H1 (cell line): ENCODE measurements at regions not wholly inside any gene's neighbourhood (a gene's known extent, or its start where the extent isn't known, plus 50 kb on each side); places are given as distances from the start of the nearest gene placed in this dataset.

Source experiments
- CTCF ChIA-PET: fragments of 300-600 bp; sonication (Branson Sonifier 250); formaldehyde crosslinking; loops from one replicate; lab custom pipeline; 2021; ENCODE audit not compliant: partially characterized antibody; lab: Charles Lee
- POLR2A ChIA-PET: fragments of 300-600 bp; sonication (Branson Sonifier 250); formaldehyde crosslinking; loops from one replicate; lab custom pipeline; 2021; ENCODE audit warnings: inconsistent platforms; ENCODE audit not compliant: partially characterized antibody; lab: Charles Lee
- DNase-seq, 2 experiments: peaks; one replicate each; pipeline versions ENCODE4 v3.0.0 to v3.0.0-alpha.2; 2010 to 2022; ENCODE audit warnings: low spot score in 2 of 2, low read depth in 1 of 2, mixed read lengths in 1 of 2
- FAIRE-seq: peaks from 2 replicates; lab custom pipeline; 2011; peaks lifted over from hg19 to GRCh38; lab: Jason Lieb, UNC
- H2AFZ ChIP-seq: 2 replicates; pipeline ENCODE4 v1.8.1; 2012; ENCODE audit warnings: low read length, inconsistent platforms
- H2AK5ac ChIP-seq: 2 replicates; pipeline ENCODE4 v1.6.1; 2013; ENCODE audit warnings: low read depth, low read length
- H2BK120ac ChIP-seq: replicated peaks from 2 replicates; pipeline ENCODE3; 2013; ENCODE audit warnings: low read depth, low read length, inconsistent platforms
- H2BK12ac ChIP-seq: 2 replicates; pipeline ENCODE4 v1.6.1; 2013; ENCODE audit warnings: low read depth, low read length
- H2BK15ac ChIP-seq: 2 replicates; pipeline ENCODE4 v1.6.1; 2013; ENCODE audit warnings: low read length
- H2BK20ac ChIP-seq: 2 replicates; pipeline ENCODE4 v1.6.1; 2013; ENCODE audit warnings: low read length
- H2BK5ac ChIP-seq: 2 replicates; pipeline ENCODE4 v1.6.1; 2013; ENCODE audit warnings: low read depth, low read length
- H3K14ac ChIP-seq: 2 replicates; pipeline ENCODE4 v1.6.1; 2013; ENCODE audit warnings: inconsistent platforms; ENCODE audit not compliant: insufficient read length
- H3K18ac ChIP-seq: 2 replicates; pipeline ENCODE4 v1.6.1; 2013; ENCODE audit warnings: low read length; ENCODE audit errors: extremely low read depth
- H3K23ac ChIP-seq: 2 replicates; pipeline ENCODE4 v1.6.1; 2013; ENCODE audit warnings: inconsistent platforms; ENCODE audit not compliant: insufficient read length
- H3K23me2 ChIP-seq: 2 replicates; pipeline ENCODE4 v1.6.1; 2013; ENCODE audit warnings: low read depth, low read length
- H3K27ac ChIP-seq: 2 replicates; pipeline ENCODE4 v1.6.1; 2011; ENCODE audit warnings: low read depth, low read length, inconsistent platforms
- H3K27me3 ChIP-seq, 4 experiments: replicated peaks in 1 of 4; 1 replicate in 1 of 4; 2 replicates in 3 of 4; pipeline versions ENCODE4 v1.6.1 to v1.8.1; 2011 to 2013; ENCODE audit warnings: low read length in 3 of 4, mild to moderate bottlenecking in 3 of 4, inconsistent platforms in 2 of 4, mixed read lengths in 2 of 4, moderate library complexity in 1 of 4; ENCODE audit not compliant: control insufficient read depth in 3 of 4, insufficient read depth in 3 of 4; ENCODE audit errors: extremely low read depth in 1 of 4
- H3K36me3 ChIP-seq, 4 experiments: 2 replicates each; pipeline versions ENCODE4 v1.6.1 to v1.8.1; 2011 to 2013; ENCODE audit warnings: mild to moderate bottlenecking in 4 of 4, low read length in 3 of 4, moderate library complexity in 2 of 4, control low read depth in 1 of 4, inconsistent platforms in 1 of 4; ENCODE audit not compliant: insufficient read depth in 4 of 4, control insufficient read depth in 2 of 4
- H3K4ac ChIP-seq: replicated peaks from 2 replicates; pipeline ENCODE3; 2013; ENCODE audit warnings: low read length, low read depth, mixed read lengths, inconsistent platforms; ENCODE audit not compliant: insufficient read length
- H3K4me1 ChIP-seq, 4 experiments: replicated peaks in 1 of 4; 1 replicate in 1 of 4; 2 replicates in 3 of 4; pipeline versions ENCODE4 v1.6.1 to v1.8.1; 2011 to 2013; ENCODE audit warnings: low read length in 3 of 4, inconsistent platforms in 2 of 4, mixed read lengths in 1 of 4; ENCODE audit not compliant: insufficient read depth in 4 of 4, control insufficient read depth in 3 of 4
- H3K4me2 ChIP-seq, 2 experiments: 2 replicates each; pipeline versions ENCODE4 v1.6.1 to v1.8.1; 2011 to 2013; ENCODE audit warnings: low read depth in 2 of 2, low read length in 2 of 2, control low read depth in 1 of 2, inconsistent platforms in 1 of 2, mild to moderate bottlenecking in 1 of 2; ENCODE audit not compliant: insufficient read depth in 1 of 2
- H3K4me3 ChIP-seq, 4 experiments: fragments of 200-600, 300-600 bp in 1 of 4; sonication (generic), shearing (Covaris generic), sonication (Bioruptor Twin) in 1 of 4; 2 replicates each; pipeline versions ENCODE4 v1.5.1 to v1.8.1; 2011 to 2016; ENCODE audit warnings: low read length in 4 of 4, low read depth in 3 of 4, control low read depth in 2 of 4, inconsistent platforms in 2 of 4, mild to moderate bottlenecking in 2 of 4, mixed read lengths in 1 of 4, moderate library complexity in 1 of 4; ENCODE audit not compliant: insufficient read depth in 2 of 4; ENCODE audit errors: extremely low read depth in 1 of 4
- H3K56ac ChIP-seq: replicated peaks from 2 replicates; pipeline ENCODE3; 2013; ENCODE audit warnings: low read depth, mild to moderate bottlenecking, mixed read lengths, low read length, inconsistent platforms; ENCODE audit not compliant: insufficient read length
- H3K79me1 ChIP-seq: 2 replicates; pipeline ENCODE4 v1.6.1; 2013; ENCODE audit warnings: low read depth, low read length, control low read depth
- H3K79me2 ChIP-seq, 2 experiments: 2 replicates each; pipeline versions ENCODE4 v1.6.1 to v1.8.1; 2012 to 2013; ENCODE audit warnings: low read length in 2 of 2, mild to moderate bottlenecking in 2 of 2, inconsistent platforms in 1 of 2; ENCODE audit not compliant: insufficient read depth in 2 of 2, control insufficient read depth in 1 of 2
- H3K9ac ChIP-seq, 4 experiments: replicated peaks in 1 of 4; 1 replicate in 1 of 4; 2 replicates in 3 of 4; pipeline versions ENCODE4 v1.6.1 to v1.8.1; 2011 to 2013; ENCODE audit warnings: low read depth in 3 of 4, low read length in 3 of 4, control low read depth in 2 of 4, mild to moderate bottlenecking in 2 of 4, moderate library complexity in 2 of 4, inconsistent platforms in 1 of 4; ENCODE audit errors: extremely low read depth in 1 of 4
- H3K9me3 ChIP-seq, 2 experiments: 2 replicates each; pipeline versions ENCODE4 v1.6.1 to v1.8.1; 2012 to 2013; ENCODE audit warnings: mild to moderate bottlenecking in 2 of 2, moderate library complexity in 2 of 2, control low read depth in 1 of 2, inconsistent platforms in 1 of 2, low read depth in 1 of 2, low read length in 1 of 2, mixed read lengths in 1 of 2; ENCODE audit not compliant: insufficient read depth in 2 of 2
- H4K20me1 ChIP-seq, 2 experiments: replicated peaks in 1 of 2; 2 replicates each; pipeline versions ENCODE3 to v1.8.1; 2011 to 2013; ENCODE audit warnings: inconsistent platforms in 2 of 2, low read length in 2 of 2, mild to moderate bottlenecking in 1 of 2; ENCODE audit not compliant: insufficient read depth in 2 of 2, control insufficient read depth in 1 of 2
- H4K5ac ChIP-seq: 2 replicates; pipeline ENCODE4 v1.6.1; 2013; ENCODE audit warnings: low read length, low read depth, mixed read lengths, inconsistent platforms; ENCODE audit not compliant: insufficient read length
- H4K8ac ChIP-seq: 2 replicates; pipeline ENCODE4 v1.8.0; 2013; ENCODE audit warnings: mild to moderate bottlenecking, moderate library complexity, low read length, inconsistent platforms; ENCODE audit not compliant: insufficient read depth; ENCODE audit errors: extremely low read depth
- H4K91ac ChIP-seq: replicated peaks from 2 replicates; pipeline ENCODE3; 2013; ENCODE audit warnings: low read length, mixed read lengths, inconsistent platforms; ENCODE audit not compliant: insufficient read length
- KDM5A ChIP-seq: fragments of 200-600 bp; IDR thresholded peaks from 2 replicates; pipeline ENCODE4 v1.7.1; 2012; ENCODE audit warnings: mild to moderate bottlenecking, low read length, inconsistent platforms, mixed read lengths
- POU5F1 ChIP-seq: IDR thresholded peaks from 2 replicates; pipeline ENCODE4 v1.6.1; 2011; ENCODE audit warnings: low read depth, mild to moderate bottlenecking, low read length, moderate library complexity
- SIN3A ChIP-seq, 2 experiments: IDR thresholded peaks in 1 of 2; conservative IDR thresholded peaks in 1 of 2; 2 replicates each; pipeline ENCODE4 v1.6.1; 2011 to 2012; ENCODE audit warnings: low read length in 2 of 2, improper control_type of control experiment in 1 of 2, low read depth in 1 of 2, mild to moderate bottlenecking in 1 of 2
- SIRT6 ChIP-seq: IDR thresholded peaks from one replicate; pipeline ENCODE4 v1.7.1; 2012; ENCODE audit warnings: low read length, inconsistent platforms
- ZNF274 ChIP-seq: IDR thresholded peaks from 2 replicates; pipeline ENCODE4 v1.7.0; 2012; ENCODE audit warnings: low read length, borderline replicate concordance; ENCODE audit errors: extremely low read depth
- WGBS, 2 experiments: shearing (Covaris generic) in 1 of 2; methylation state at CpG; one replicate each; pipeline versions ENCODE4 v1.1.6 to v1.1.7; 2013 to 2015; ENCODE audit warnings: low lambda C conversion rate in 2 of 2, mixed read lengths in 2 of 2, inconsistent platforms in 1 of 2, low coverage in 1 of 2, missing lambda C conversion rate in 1 of 2; ENCODE audit not compliant: insufficient replicate concordance in 2 of 2, insufficient coverage in 1 of 2, insufficient read length in 1 of 2; ENCODE audit errors: extremely low coverage in 1 of 2, missing lambda C conversion rate in 1 of 2; 5-methylcytosine and 5-hydroxymethylcytosine counted together
- TF ChIP-seq, protein P1 (sequence below): IDR thresholded peaks from 2 replicates; pipeline ENCODE4 v1.6.1; 2011; ENCODE audit warnings: low read length, improper control_type of control experiment
- TF ChIP-seq, protein P2 (sequence below): IDR thresholded peaks from 2 replicates; pipeline ENCODE4 v1.6.1; 2012; ENCODE audit warnings: inconsistent platforms

DNA sequence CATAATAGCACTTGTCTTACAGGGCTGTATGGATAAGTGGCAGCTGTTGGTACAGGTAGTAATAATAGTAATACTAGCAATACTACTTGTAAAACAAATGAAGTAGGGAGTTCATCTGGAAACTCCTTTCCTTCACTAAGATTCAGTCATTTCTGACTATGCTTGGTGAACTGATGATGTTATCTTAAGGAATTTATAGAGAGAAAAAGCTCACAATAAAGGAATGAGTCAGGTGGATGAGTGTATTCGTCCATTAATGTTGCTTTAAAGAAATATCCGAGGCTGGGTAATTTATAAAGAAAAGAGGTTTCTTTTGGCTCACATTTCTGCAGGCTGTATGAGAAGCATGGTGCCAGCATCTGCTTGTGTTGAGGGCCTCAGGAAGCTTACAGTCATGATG, 477.3 kb downstream of the KLF12 start:
- FAIRE-seq, result no peak
- 95% methylated on average over 2 of the region's 2 CpGs; no CpG with 5 or more reads in 1 of the 2 experiments for WGBS, 2 experiments
- CTCF ChIA-PET, result interaction anchor here (1.1 kb wide), 1 partner anchor 53 kb away, joined by 5 read pairs; no protein-coding TSS in a partner anchor
- TF ChIP-seq, protein P1, sequence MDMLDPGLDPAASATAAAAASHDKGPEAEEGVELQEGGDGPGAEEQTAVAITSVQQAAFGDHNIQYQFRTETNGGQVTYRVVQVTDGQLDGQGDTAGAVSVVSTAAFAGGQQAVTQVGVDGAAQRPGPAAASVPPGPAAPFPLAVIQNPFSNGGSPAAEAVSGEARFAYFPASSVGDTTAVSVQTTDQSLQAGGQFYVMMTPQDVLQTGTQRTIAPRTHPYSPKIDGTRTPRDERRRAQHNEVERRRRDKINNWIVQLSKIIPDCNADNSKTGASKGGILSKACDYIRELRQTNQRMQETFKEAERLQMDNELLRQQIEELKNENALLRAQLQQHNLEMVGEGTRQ, result no peak
- no peak for TF ChIP-seq ZNF274
- TF ChIP-seq SIN3A (conservative IDR thresholded peaks at IDR 0.05 in 1 of 2, IDR thresholded peaks at IDR 0.05 in 1 of 2; ENCODE audit: low read depth in 1 of 2, low read length in 2 of 2), result no peak
- TF ChIP-seq, protein P2, sequence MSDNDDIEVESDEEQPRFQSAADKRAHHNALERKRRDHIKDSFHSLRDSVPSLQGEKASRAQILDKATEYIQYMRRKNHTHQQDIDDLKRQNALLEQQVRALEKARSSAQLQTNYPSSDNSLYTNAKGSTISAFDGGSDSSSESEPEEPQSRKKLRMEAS, result no peak
- TF ChIP-seq SIRT6, result no peak
- TF ChIP-seq KDM5A, result no peak
- no peak for TF ChIP-seq POU5F1

More for the DNA sequence above, 477.3 kb downstream of the KLF12 start:
- no peak overlapping the region for H3K9ac ChIP-seq
- no peak overlapping the region for H3K56ac ChIP-seq
- H3K4ac ChIP-seq, result no peak overlapping the region
- no peak overlapping the region for H2BK15ac ChIP-seq
- no peak overlapping the region for H3K18ac ChIP-seq
- H2BK20ac ChIP-seq, result no peak overlapping the region
- H3K23me2 ChIP-seq, result no peaks in the 10 kb centered on the region
- no peak overlapping the region for H2BK5ac ChIP-seq
- POLR2A ChIA-PET, result no interaction called here
- H2BK120ac ChIP-seq, result no peak overlapping the region
- no peak overlapping the region for H3K4me2 ChIP-seq
- no peak for DNase-seq
- H3K23ac ChIP-seq, result no peak overlapping the region
- H3K79me1 ChIP-seq, result no peaks in the 10 kb centered on the region
- H3K4me1 ChIP-seq, result no peaks in the 10 kb centered on the region; a peak in 1 of 7 replicates
- no peaks in the 10 kb centered on the region for H3K27me3 ChIP-seq
- H3K79me2 ChIP-seq, result no peaks in the 10 kb centered on the region
- H4K5ac ChIP-seq, result no peak overlapping the region
- no peak overlapping the region for H2AFZ ChIP-seq
- H3K9me3 ChIP-seq, result no peaks in the 10 kb centered on the region
- no peak overlapping the region for H2BK12ac ChIP-seq
- H2AK5ac ChIP-seq, result no peak overlapping the region
- H3K36me3 ChIP-seq, result no peaks in the 10 kb centered on the region
- H4K20me1 ChIP-seq, result no peaks in the 10 kb centered on the region
- H3K27ac ChIP-seq, result no peak overlapping the region
- no peak overlapping the region for H3K14ac ChIP-seq
- no peak overlapping the region for H4K8ac ChIP-seq
- H3K4me3 ChIP-seq, result no peak overlapping the region
- H4K91ac ChIP-seq, result no peak overlapping the region
